Type B pancreatic cell (in vitro differentiated cells): ENCODE measurements at regions not wholly inside any gene's neighbourhood (a gene's known extent, or its start where the extent isn't known, plus 50 kb on each side); places are given as distances from the start of the nearest gene placed in this dataset.
A peak's percentile ranks its signal among the peaks of the same experiment; 100 is the strongest.

ENCODE experiments used
- DNase-seq: peaks from one replicate; pipeline ENCODE4 v3.0.0; 2021; ENCODE audit warnings: mixed read lengths; ENCODE audit not compliant: unreplicated experiment; ENCODE audit errors: extremely low spot score
- H3K27ac Mint-ChIP-seq: 2 replicates; pipeline ENCODE4 v1.8.0; 2021; ENCODE audit warnings: mild to moderate bottlenecking, mixed read lengths
- H3K27me3 Mint-ChIP-seq: 2 replicates; pipeline ENCODE4 v1.8.0; 2021; ENCODE audit warnings: mixed read lengths
- H3K36me3 Mint-ChIP-seq: 2 replicates; pipeline ENCODE4 v1.8.0; 2021; ENCODE audit warnings: mixed read lengths
- H3K4me1 Mint-ChIP-seq: one replicate; pipeline ENCODE4 v1.8.0; 2021; ENCODE audit warnings: mixed read lengths; ENCODE audit not compliant: unreplicated experiment
- H3K4me3 Mint-ChIP-seq: 2 replicates; pipeline ENCODE4 v1.8.0; 2021; ENCODE audit warnings: mild to moderate bottlenecking, mixed read lengths
- H3K9me3 Mint-ChIP-seq: 2 replicates; pipeline ENCODE4 v1.8.0; 2021; ENCODE audit warnings: mixed read lengths
- CTCF ChIP-seq: fragments of 200-600 bp; sonication (generic); conservative IDR thresholded peaks from 2 replicates; pipeline ENCODE4 v1.5.0; 2021; ENCODE audit warnings: antibody characterized with exemption, mild to moderate bottlenecking

GRCh38 chr3:182323898-182324297 is 469.4 kb upstream of the ATP11B start:
- H3K27me3 Mint-ChIP-seq: no peaks in the 10 kb centered on the region
- no peak overlapping the region for H3K4me3 Mint-ChIP-seq
- peaks cover 5% of the 10 kb centered on the region for H3K9me3 Mint-ChIP-seq
- DNase-seq: no peak
- peaks cover 21% of the 10 kb centered on the region for H3K4me1 Mint-ChIP-seq
- H3K27ac Mint-ChIP-seq: no peak overlapping the region
- TF ChIP-seq CTCF: no peak
- peaks cover 14% of the 10 kb centered on the region for H3K36me3 Mint-ChIP-seq

- DNase-seq: no peak
- peak overlapping the region; percentile 20 for H3K4me3 Mint-ChIP-seq
- no peak for TF ChIP-seq CTCF
- no peaks in the 10 kb centered on the region for H3K27me3 Mint-ChIP-seq
- H3K4me1 Mint-ChIP-seq: peaks cover 21% of the 10 kb centered on the region
- H3K9me3 Mint-ChIP-seq: peaks cover under 1% of the 10 kb centered on the region
- H3K36me3 Mint-ChIP-seq: peaks cover under 1% of the 10 kb centered on the region
- H3K27ac Mint-ChIP-seq: no peak overlapping the region
These were observed 467.9 kb upstream of the ATP11B start for GRCh38 chr3:182325213-182325950.

- Mint-ChIP-seq H3K27ac (peak overlapping the region; percentile 59), H3K4me3 (peak overlapping the region; percentile 80), H3K36me3 (no peaks in the 10 kb centered on the region), H3K27me3 (no peaks in the 10 kb centered on the region), H3K4me1 (peaks cover 21% of the 10 kb centered on the region), H3K9me3 (no peaks in the 10 kb centered on the region)
- DNase-seq: no peak
- no peak for TF ChIP-seq CTCF
These were observed 466.1 kb upstream of the ATP11B start for GRCh38 chr3:182327196-182327681.

GRCh38 chr3:182330646-182331045 is 462.7 kb upstream of the ATP11B start:
- Mint-ChIP-seq H3K27me3 (no peaks in the 10 kb centered on the region), H3K9me3 (no peaks in the 10 kb centered on the region)
- DNase-seq: no peak

GRCh38 chr3:182331341-182331740 is 462.0 kb upstream of the ATP11B start:
- DNase-seq: no peak
- TF ChIP-seq CTCF: no peak

More at GRCh38 chr3:182330646-182331045, 462.7 kb upstream of the ATP11B start:
- TF ChIP-seq CTCF: no peak
- Mint-ChIP-seq H3K36me3 (peaks cover 4% of the 10 kb centered on the region), H3K4me1 (peaks cover 9% of the 10 kb centered on the region), H3K4me3 (no peak overlapping the region), H3K27ac (no peak overlapping the region)

More at GRCh38 chr3:182331341-182331740, 462.0 kb upstream of the ATP11B start:
- no peak overlapping the region for H3K4me3 Mint-ChIP-seq
- peaks cover 9% of the 10 kb centered on the region for H3K4me1 Mint-ChIP-seq
- H3K36me3 Mint-ChIP-seq: peaks cover 4% of the 10 kb centered on the region
- no peak overlapping the region for H3K27ac Mint-ChIP-seq
- no peaks in the 10 kb centered on the region for H3K9me3 Mint-ChIP-seq
- no peaks in the 10 kb centered on the region for H3K27me3 Mint-ChIP-seq
